A549 (cell line): ENCODE measurements at regions not wholly inside any gene's neighbourhood (a gene's known extent, or its start where the extent isn't known, plus 50 kb on each side); places are given as distances from the start of the nearest gene placed in this dataset.

Experiments
- ATAC-seq, 2 experiments: fragments of 200-7000 bp in 1 of 2; fragments of >200 bp in 1 of 2; cut with Nextera tagmentation in 1 of 2; cut with Tn5 transposase in 1 of 2; 3 replicates each; pipeline versions ENCODE4 v1.8.0 to v1.9.1; 2018 to 2020; ENCODE audit warnings: mild to moderate bottlenecking in 1 of 2, moderate library complexity in 1 of 2
- CTCF ChIA-PET: fragments of 300-600 bp; sonication (Branson Sonifier 250); formaldehyde crosslinking; extraction: SDS; loops from one replicate; lab custom pipeline; 2021; ENCODE audit warnings: antibody characterized with exemption, inconsistent platforms; lab: Yijun Ruan, JAX
- POLR2A ChIA-PET: fragments of 350-600 bp; formaldehyde crosslinking; extraction: SDS; loops from one replicate; lab custom pipeline; 2021; ENCODE audit warnings: antibody characterized with exemption, inconsistent platforms; lab: Yijun Ruan, JAX
- DNase-seq, 2 experiments: peaks; one replicate each; pipeline versions ENCODE4 v3.0.0 to v3.0.0-alpha.2; 2011 to 2016; ENCODE audit warnings: low read depth in 1 of 2, low spot score in 1 of 2
- FAIRE-seq: peaks from 2 replicates; lab custom pipeline; 2011; peaks lifted over from hg19 to GRCh38; lab: Jason Lieb, UNC
- H3K27ac ChIP-seq, 2 experiments: fragments of >200 bp; sonication (Bioruptor Twin); formaldehyde crosslinking; 3 replicates each; pipeline ENCODE4 v1.5.1; 2016 to 2017
- H3K4me1 ChIP-seq: fragments of >200 bp; sonication (Bioruptor Twin); formaldehyde crosslinking; 3 replicates; pipeline ENCODE4 v1.6.1; 2016
- H3K4me2 ChIP-seq: fragments of >200 bp; sonication (Bioruptor Twin); formaldehyde crosslinking; 3 replicates; pipeline ENCODE4 v1.6.1; 2016
- H3K4me3 ChIP-seq: fragments of >200 bp; sonication (Bioruptor Twin); formaldehyde crosslinking; 3 replicates; pipeline ENCODE4 v1.5.1; 2016
- H3K9me3 ChIP-seq: fragments of >200 bp; sonication (Bioruptor Twin); formaldehyde crosslinking; 3 replicates; pipeline ENCODE4 v1.6.1; 2016
- BHLHE40 ChIP-seq: IDR thresholded peaks from 2 replicates; pipeline ENCODE4 v1.6.1; 2012; ENCODE audit warnings: low read depth, low read length, inconsistent platforms
- EP300 ChIP-seq, 2 experiments: fragments of >200 bp; sonication (Bioruptor Twin); formaldehyde crosslinking; IDR thresholded peaks; 2 replicates in 1 of 2; 3 replicates in 1 of 2; pipeline ENCODE4 v1.6.1; 2016 to 2017
- GATA3 ChIP-seq: IDR thresholded peaks from 2 replicates; pipeline ENCODE4 v1.6.1; 2012; ENCODE audit warnings: borderline replicate concordance
- HDAC2 ChIP-seq: fragments of 200-600 bp; sonication (generic); IDR thresholded peaks from 2 replicates; pipeline ENCODE4 v1.6.1; 2016
- HOXA7 ChIP-seq: fragments of 250-450 bp; sonication (Bioruptor Pico); IDR thresholded peaks from 2 replicates; pipeline ENCODE4 v1.5.0; 2020; ENCODE audit warnings: mild to moderate bottlenecking, moderate library complexity
- HOXB5 ChIP-seq: fragments of 250-450 bp; sonication (Bioruptor Pico); IDR thresholded peaks from 2 replicates; pipeline ENCODE4 v1.5.0; 2020; ENCODE audit warnings: mild to moderate bottlenecking, moderate library complexity
- JUNB ChIP-seq: fragments of >200 bp; sonication (Bioruptor Twin); formaldehyde crosslinking; IDR thresholded peaks from 2 replicates; pipeline ENCODE4 v1.6.1; 2016
- KDM5A ChIP-seq: fragments of 200-600 bp; sonication (generic); IDR thresholded peaks from 2 replicates; pipeline ENCODE4 v1.6.1; 2016; ENCODE audit warnings: antibody characterized with exemption, mild to moderate bottlenecking
- MYC ChIP-seq: IDR thresholded peaks from 2 replicates; pipeline ENCODE4 v1.6.1; 2012; ENCODE audit warnings: mild to moderate bottlenecking, inconsistent platforms, low read length, improper control_type of control experiment, borderline replicate concordance
- NFE2L2 ChIP-seq: fragments of 150-350 bp; conservative IDR thresholded peaks from 2 replicates; pipeline ENCODE4 v1.6.1; 2014; ENCODE audit warnings: low read length
- PHF8 ChIP-seq: fragments of 200-600 bp; sonication (generic); IDR thresholded peaks from 2 replicates; pipeline ENCODE4 v1.6.1; 2016; ENCODE audit warnings: low read depth, mild to moderate bottlenecking, antibody characterized with exemption, moderate library complexity, borderline replicate concordance
- RNF2 ChIP-seq: fragments of 200-600 bp; sonication (generic); IDR thresholded peaks from 2 replicates; pipeline ENCODE4 v1.6.1; 2016; ENCODE audit warnings: low read depth, mild to moderate bottlenecking, antibody characterized with exemption, moderate library complexity, borderline replicate concordance
- SREBF2 ChIP-seq: fragments of 450-650 bp; IDR thresholded peaks from 2 replicates; pipeline ENCODE4 v1.6.1; 2014; ENCODE audit warnings: mild to moderate bottlenecking, moderate library complexity
- TP53 ChIP-seq: fragments of 250-450 bp; sonication (Bioruptor Pico); IDR thresholded peaks from 2 replicates; pipeline ENCODE4 v1.5.0; 2021; ENCODE audit warnings: mild to moderate bottlenecking, moderate library complexity
- ZC3H11A ChIP-seq: fragments of 450-650 bp; IDR thresholded peaks from 2 replicates; pipeline ENCODE4 v1.6.1; 2014; ENCODE audit warnings: antibody characterized with exemption, mild to moderate bottlenecking
- WGBS: methylation state at CpG from one replicate; pipeline ENCODE4 v1.1.6; 2017; ENCODE audit errors: missing lambda C conversion rate; 5-methylcytosine and 5-hydroxymethylcytosine counted together
- TF ChIP-seq, protein P1 (sequence below): fragments of 150-350 bp; IDR thresholded peaks from 2 replicates; pipeline ENCODE4 v1.6.1; 2014; ENCODE audit warnings: low read depth, mild to moderate bottlenecking, low read length
- TF ChIP-seq, protein P2 (sequence below): fragments of >200 bp; sonication (Bioruptor Twin); formaldehyde crosslinking; IDR thresholded peaks from 3 replicates; pipeline ENCODE4 v1.6.1; 2016
- TF ChIP-seq, protein P3 (sequence below): IDR thresholded peaks from 2 replicates; pipeline ENCODE4 v1.6.1; 2012
- TF ChIP-seq, protein P4 (sequence below): fragments of 200-600 bp; sonication (generic); IDR thresholded peaks from 2 replicates; pipeline ENCODE4 v1.6.1; 2016; ENCODE audit warnings: antibody characterized with exemption, mild to moderate bottlenecking, moderate library complexity

DNA sequence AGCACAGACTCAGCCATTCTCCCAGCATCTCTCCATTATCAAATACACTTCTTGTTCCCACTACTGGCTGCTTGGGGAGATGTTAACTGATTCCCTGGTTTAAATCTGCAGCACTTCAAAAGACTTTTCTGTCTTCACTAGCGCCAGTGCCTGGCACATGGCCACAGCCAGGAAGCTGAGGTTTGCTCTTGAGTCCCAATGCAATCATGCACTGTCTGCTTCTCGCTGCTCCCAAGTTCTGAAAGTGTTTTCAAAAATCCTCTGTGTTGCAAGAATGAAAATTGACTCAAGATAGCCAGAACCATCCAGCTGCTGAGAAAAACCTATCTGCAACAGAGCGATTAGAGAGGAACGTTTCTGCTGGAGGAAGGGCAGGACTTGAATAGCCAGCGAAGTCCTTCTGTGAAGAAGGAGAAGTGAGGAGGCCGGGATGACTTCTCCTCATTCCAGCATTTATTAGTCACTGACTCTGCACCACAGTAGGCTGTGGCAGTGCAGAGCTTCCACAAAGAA lies 358.4 kb upstream of the NR2F2 start (continued):
- TF ChIP-seq PHF8 (no peak), EP300 (IDR thresholded peaks at IDR 0.05) (no peak), HDAC2 (no peak), BHLHE40 (no peak), KDM5A (no peak), TP53 (CRISPR knock-in tag) (no peak), RNF2 (no peak)
- TF ChIP-seq, protein P1, sequence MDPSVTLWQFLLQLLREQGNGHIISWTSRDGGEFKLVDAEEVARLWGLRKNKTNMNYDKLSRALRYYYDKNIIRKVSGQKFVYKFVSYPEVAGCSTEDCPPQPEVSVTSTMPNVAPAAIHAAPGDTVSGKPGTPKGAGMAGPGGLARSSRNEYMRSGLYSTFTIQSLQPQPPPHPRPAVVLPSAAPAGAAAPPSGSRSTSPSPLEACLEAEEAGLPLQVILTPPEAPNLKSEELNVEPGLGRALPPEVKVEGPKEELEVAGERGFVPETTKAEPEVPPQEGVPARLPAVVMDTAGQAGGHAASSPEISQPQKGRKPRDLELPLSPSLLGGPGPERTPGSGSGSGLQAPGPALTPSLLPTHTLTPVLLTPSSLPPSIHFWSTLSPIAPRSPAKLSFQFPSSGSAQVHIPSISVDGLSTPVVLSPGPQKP, result no peak

DNA sequence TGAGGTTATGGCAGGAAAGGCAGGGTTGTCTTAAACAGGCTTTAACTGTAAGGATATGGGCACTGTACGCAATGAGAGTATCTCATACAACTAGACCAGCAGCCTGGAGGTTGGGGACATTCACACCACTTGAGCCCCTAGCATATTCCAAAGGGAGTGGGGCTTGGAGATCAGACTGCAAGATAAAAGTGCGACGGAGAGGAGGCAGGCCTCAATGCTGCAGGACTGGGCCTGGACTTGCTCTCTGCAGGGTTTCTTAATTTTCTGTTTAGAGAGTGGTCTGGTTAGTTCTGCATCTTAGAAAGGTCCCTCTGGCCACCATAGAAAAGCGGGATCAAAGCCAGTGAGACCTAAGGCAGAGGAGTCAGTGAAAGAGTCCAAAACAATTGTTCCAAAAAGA lies 357.7 kb upstream of the NR2F2 start:
- Histone ChIP-seq H3K4me1 (no peaks in the 10 kb centered on the region), H3K27ac (no peak overlapping the region)
- ChIA-PET POLR2A (no interaction called here), CTCF (no interaction called here)
- WGBS, result 78% methylated on average over 4 of the region's 4 CpGs
- no peak for FAIRE-seq
- no peak for DNase-seq
- no peak for ATAC-seq
- TF ChIP-seq, protein P2, sequence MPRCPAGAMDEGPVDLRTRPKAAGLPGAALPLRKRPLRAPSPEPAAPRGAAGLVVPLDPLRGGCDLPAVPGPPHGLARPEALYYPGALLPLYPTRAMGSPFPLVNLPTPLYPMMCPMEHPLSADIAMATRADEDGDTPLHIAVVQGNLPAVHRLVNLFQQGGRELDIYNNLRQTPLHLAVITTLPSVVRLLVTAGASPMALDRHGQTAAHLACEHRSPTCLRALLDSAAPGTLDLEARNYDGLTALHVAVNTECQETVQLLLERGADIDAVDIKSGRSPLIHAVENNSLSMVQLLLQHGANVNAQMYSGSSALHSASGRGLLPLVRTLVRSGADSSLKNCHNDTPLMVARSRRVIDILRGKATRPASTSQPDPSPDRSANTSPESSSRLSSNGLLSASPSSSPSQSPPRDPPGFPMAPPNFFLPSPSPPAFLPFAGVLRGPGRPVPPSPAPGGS, result no peak
- TF ChIP-seq MYC, result no peak
- no peak for TF ChIP-seq NFE2L2
- TF ChIP-seq, protein P3, sequence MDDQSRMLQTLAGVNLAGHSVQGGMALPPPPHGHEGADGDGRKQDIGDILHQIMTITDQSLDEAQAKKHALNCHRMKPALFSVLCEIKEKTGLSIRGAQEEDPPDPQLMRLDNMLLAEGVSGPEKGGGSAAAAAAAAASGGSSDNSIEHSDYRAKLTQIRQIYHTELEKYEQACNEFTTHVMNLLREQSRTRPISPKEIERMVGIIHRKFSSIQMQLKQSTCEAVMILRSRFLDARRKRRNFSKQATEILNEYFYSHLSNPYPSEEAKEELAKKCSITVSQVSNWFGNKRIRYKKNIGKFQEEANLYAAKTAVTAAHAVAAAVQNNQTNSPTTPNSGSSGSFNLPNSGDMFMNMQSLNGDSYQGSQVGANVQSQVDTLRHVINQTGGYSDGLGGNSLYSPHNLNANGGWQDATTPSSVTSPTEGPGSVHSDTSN, result no peak
- TF ChIP-seq JUNB, result no peak
- no peak for TF ChIP-seq ZC3H11A
- no peak for TF ChIP-seq HOXB5 (CRISPR knock-in tag)
- no peak for TF ChIP-seq HOXA7 (CRISPR knock-in tag)
- TF ChIP-seq, protein P4, sequence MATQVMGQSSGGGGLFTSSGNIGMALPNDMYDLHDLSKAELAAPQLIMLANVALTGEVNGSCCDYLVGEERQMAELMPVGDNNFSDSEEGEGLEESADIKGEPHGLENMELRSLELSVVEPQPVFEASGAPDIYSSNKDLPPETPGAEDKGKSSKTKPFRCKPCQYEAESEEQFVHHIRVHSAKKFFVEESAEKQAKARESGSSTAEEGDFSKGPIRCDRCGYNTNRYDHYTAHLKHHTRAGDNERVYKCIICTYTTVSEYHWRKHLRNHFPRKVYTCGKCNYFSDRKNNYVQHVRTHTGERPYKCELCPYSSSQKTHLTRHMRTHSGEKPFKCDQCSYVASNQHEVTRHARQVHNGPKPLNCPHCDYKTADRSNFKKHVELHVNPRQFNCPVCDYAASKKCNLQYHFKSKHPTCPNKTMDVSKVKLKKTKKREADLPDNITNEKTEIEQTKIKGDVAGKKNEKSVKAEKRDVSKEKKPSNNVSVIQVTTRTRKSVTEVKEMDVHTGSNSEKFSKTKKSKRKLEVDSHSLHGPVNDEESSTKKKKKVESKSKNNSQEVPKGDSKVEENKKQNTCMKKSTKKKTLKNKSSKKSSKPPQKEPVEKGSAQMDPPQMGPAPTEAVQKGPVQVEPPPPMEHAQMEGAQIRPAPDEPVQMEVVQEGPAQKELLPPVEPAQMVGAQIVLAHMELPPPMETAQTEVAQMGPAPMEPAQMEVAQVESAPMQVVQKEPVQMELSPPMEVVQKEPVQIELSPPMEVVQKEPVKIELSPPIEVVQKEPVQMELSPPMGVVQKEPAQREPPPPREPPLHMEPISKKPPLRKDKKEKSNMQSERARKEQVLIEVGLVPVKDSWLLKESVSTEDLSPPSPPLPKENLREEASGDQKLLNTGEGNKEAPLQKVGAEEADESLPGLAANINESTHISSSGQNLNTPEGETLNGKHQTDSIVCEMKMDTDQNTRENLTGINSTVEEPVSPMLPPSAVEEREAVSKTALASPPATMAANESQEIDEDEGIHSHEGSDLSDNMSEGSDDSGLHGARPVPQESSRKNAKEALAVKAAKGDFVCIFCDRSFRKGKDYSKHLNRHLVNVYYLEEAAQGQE, result no peak
- no peak for TF ChIP-seq SREBF2
- no peak for TF ChIP-seq GATA3
- TF ChIP-seq, all 56 proteins: peak for 0
- Histone ChIP-seq H3K4me2 (no peak overlapping the region), H3K4me3 (no peak overlapping the region), H3K9me3 (no peaks in the 10 kb centered on the region)
